ENCODE measurements at regions not wholly inside any gene's neighbourhood (a gene's known extent, or its start where the extent isn't known, plus 50 kb on each side); places are given as distances from the start of the nearest gene placed in this dataset.

DNA sequence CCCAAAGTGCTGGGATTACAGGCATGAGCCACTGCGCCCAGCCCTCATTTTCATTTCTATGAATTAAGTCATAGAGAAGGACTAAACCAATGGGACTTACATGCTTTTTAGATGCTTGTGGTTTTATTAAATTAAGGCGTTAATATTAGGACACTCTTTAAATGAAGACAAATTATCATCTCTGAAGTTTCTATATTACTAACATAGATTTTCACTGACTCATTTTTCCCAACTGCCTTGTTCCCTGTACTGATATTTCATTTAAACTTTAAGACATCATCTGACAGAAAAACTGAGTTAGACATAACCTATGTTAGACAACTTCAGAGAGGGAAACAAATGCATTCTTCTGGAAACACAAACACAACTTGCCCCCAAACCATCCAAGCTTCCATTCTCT, 99.8 kb downstream of the BTG1 start:
- no peak overlapping the region for H3K4me3 Mint-ChIP-seq

DNA sequence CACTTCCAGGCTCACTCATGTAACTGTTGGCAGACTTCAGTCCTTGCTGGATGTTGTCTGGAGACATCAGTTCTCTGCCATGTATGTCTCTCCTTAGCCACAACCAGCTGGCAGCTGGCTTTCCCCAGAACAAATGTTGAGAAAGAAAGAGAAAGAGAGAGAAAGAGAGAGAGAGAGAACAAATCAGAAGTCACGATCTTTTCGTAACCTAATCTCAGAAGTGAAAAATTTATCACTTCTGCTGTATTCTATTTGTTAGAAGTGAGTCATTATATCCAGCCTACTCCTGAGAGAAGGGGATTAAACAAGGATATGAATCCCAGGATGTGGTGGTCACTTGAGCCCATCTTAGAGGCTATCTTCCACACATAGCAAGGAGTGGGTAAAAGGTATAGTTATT, 101.2 kb downstream of the BTG1 start:
- TF ChIP-seq, protein P1, sequence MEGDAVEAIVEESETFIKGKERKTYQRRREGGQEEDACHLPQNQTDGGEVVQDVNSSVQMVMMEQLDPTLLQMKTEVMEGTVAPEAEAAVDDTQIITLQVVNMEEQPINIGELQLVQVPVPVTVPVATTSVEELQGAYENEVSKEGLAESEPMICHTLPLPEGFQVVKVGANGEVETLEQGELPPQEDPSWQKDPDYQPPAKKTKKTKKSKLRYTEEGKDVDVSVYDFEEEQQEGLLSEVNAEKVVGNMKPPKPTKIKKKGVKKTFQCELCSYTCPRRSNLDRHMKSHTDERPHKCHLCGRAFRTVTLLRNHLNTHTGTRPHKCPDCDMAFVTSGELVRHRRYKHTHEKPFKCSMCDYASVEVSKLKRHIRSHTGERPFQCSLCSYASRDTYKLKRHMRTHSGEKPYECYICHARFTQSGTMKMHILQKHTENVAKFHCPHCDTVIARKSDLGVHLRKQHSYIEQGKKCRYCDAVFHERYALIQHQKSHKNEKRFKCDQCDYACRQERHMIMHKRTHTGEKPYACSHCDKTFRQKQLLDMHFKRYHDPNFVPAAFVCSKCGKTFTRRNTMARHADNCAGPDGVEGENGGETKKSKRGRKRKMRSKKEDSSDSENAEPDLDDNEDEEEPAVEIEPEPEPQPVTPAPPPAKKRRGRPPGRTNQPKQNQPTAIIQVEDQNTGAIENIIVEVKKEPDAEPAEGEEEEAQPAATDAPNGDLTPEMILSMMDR (conservative IDR thresholded peaks at IDR 0.05), result no peak
- H3K27me3 Mint-ChIP-seq (ENCODE audit: low read depth), result no peaks in the 10 kb centered on the region
- H3K36me3 Mint-ChIP-seq (ENCODE audit: low read depth), result no peaks in the 10 kb centered on the region
- no peak overlapping the region for H3K27ac Mint-ChIP-seq (ENCODE audit: unreplicated experiment)
- peaks cover 8% of the 10 kb centered on the region for H3K4me1 Mint-ChIP-seq
- H3K4me3 Mint-ChIP-seq, result no peak overlapping the region
- no peaks in the 10 kb centered on the region for H3K9me3 Mint-ChIP-seq
- no peak for DNase-seq (ENCODE audit: low read depth, low spot score)

More for the DNA sequence above, 99.8 kb downstream of the BTG1 start:
- Mint-ChIP-seq H3K27me3 (ENCODE audit: low read depth) (no peaks in the 10 kb centered on the region), H3K9me3 (peaks cover 2% of the 10 kb centered on the region), H3K27ac (ENCODE audit: unreplicated experiment) (no peak overlapping the region), H3K36me3 (ENCODE audit: low read depth) (peaks cover 2% of the 10 kb centered on the region), H3K4me1 (no peaks in the 10 kb centered on the region)
- TF ChIP-seq, protein P1 (conservative IDR thresholded peaks at IDR 0.05), result no peak
- DNase-seq (ENCODE audit: low read depth, low spot score), result no peak

DNA sequence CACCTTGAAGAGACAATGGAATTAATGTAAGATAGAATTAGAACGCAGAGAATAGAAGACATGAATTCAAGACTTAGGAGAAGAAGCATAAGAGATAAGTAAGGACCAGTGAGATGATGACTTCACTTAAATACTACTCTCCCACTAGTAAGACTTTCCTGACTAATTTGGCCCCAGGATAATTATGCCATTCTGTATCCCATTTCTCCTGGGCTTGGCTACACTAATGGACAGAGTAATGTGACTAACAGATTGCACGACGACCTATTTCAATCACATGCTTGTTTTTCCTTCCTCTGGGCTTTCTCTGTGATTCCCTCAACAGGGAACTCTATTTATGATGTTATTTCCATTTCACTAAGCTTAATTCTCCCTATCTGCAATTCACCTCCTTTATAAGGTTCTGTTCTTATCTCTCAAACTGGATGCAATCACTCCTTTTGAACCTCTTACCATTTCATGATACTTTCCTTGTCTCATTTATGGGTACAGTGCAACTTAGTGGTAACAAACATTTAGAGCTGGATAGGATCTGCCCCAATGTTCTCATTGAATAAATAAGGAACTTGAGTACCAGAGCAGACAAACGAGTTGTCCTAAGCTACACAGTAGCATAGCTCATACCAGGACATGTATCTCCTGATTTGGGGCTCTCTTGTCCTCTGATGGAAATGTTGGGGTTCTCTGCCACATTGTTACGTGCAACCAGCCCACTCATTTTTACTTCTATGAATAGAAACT, 102.7 kb downstream of the BTG1 start:
- Mint-ChIP-seq H3K27ac (ENCODE audit: unreplicated experiment) (no peak overlapping the region), H3K9me3 (no peaks in the 10 kb centered on the region), H3K4me1 (peaks cover 23% of the 10 kb centered on the region), H3K4me3 (no peak overlapping the region), H3K27me3 (ENCODE audit: low read depth) (no peaks in the 10 kb centered on the region), H3K36me3 (ENCODE audit: low read depth) (no peaks in the 10 kb centered on the region)
- TF ChIP-seq, protein P1 (conservative IDR thresholded peaks at IDR 0.05), result no peak
- no peak for DNase-seq (ENCODE audit: low read depth, low spot score)

DNA sequence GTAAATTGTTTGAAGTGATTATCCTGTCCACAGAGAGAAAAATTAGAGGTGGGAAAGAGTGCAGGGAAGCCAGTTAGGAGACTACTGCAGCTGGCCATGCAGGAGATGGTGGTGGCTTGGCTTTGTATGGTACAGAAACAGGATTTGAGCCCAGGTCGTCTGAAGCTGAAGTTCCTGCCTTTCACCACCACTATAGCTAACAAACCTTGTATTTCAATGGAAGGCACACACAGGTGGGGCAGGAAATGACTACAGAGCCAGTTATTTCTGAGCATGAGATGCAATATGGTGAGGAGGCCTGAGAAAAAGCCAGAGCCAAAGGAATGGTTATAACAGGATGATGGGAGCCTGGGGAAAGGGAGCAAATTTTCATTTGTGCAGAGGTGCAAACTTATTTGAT, 103.9 kb downstream of the BTG1 start:
- H3K27ac Mint-ChIP-seq (ENCODE audit: unreplicated experiment), result no peak overlapping the region
- H3K4me1 Mint-ChIP-seq, result peaks cover 32% of the 10 kb centered on the region
- H3K27me3 Mint-ChIP-seq (ENCODE audit: low read depth), result no peaks in the 10 kb centered on the region
- H3K36me3 Mint-ChIP-seq (ENCODE audit: low read depth), result no peaks in the 10 kb centered on the region
- TF ChIP-seq, protein P1 (conservative IDR thresholded peaks at IDR 0.05), result no peak
- no peaks in the 10 kb centered on the region for H3K9me3 Mint-ChIP-seq
- H3K4me3 Mint-ChIP-seq, result no peak overlapping the region
- DNase-seq (ENCODE audit: low read depth, low spot score), result no peak

DNA sequence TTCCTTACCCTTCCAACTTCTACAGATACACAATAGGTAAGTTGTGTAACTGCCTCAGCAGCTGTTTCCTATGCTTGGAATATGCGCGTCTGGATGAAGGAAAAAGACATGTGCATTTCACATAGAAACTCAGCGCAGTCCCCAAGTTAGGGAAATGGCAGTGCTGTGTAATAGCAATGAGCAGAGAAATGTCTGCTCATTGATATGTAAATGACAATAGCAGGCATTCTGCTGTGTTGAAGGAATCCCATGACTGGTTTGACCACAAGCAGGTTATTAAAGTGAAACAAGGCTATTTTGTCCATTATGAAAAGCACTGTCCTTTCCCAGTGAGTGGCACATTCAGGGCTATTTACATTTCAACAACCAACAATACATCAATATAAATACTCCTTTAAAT, 106.6 kb downstream of the BTG1 start:
- TF ChIP-seq, protein P1 (conservative IDR thresholded peaks at IDR 0.05), result no peak
- H3K27me3 Mint-ChIP-seq (ENCODE audit: low read depth), result no peaks in the 10 kb centered on the region
- no peak overlapping the region for H3K27ac Mint-ChIP-seq (ENCODE audit: unreplicated experiment)
- peaks cover 51% of the 10 kb centered on the region for H3K4me1 Mint-ChIP-seq
- no peak overlapping the region for H3K4me3 Mint-ChIP-seq
- H3K9me3 Mint-ChIP-seq, result no peaks in the 10 kb centered on the region
- no peaks in the 10 kb centered on the region for H3K36me3 Mint-ChIP-seq (ENCODE audit: low read depth)
- no peak for DNase-seq (ENCODE audit: low read depth, low spot score)
